ENCODE measurements at regions not wholly inside any gene's neighbourhood (a gene's known extent, or its start where the extent isn't known, plus 50 kb on each side); places are given as distances from the start of the nearest gene placed in this dataset.

DNA sequence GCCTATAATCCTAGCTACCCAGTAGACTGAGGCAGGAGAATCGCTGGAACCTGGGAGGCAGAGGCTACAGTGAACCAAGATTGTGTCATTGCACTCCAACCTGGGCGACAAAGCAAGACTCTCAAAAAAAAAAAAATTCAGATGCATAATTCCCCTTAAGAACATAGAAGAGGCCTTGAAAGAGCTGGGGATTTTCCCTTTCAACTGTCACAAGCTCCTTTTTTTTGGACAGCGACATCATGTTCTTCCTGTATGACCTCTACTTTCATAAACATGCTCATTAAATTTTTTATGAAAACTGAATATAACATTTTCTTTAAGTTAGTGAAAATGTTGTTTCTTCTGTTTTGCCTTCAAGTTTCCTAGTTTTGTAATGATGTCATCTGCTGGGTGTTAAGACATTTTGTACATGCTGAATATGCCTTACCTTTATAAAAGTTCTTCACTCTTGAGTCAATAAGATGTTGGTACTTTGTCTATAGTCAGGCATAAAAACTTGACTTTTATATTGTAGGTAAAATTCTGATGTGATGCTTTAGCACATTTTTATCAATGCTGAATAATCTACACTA is 76.0 kb downstream of the PTHLH start:
- TF ChIP-seq EZH2 (IDR thresholded peaks at IDR 0.05; ENCODE audit: low read length) = no peak
- TF ChIP-seq, protein P1, sequence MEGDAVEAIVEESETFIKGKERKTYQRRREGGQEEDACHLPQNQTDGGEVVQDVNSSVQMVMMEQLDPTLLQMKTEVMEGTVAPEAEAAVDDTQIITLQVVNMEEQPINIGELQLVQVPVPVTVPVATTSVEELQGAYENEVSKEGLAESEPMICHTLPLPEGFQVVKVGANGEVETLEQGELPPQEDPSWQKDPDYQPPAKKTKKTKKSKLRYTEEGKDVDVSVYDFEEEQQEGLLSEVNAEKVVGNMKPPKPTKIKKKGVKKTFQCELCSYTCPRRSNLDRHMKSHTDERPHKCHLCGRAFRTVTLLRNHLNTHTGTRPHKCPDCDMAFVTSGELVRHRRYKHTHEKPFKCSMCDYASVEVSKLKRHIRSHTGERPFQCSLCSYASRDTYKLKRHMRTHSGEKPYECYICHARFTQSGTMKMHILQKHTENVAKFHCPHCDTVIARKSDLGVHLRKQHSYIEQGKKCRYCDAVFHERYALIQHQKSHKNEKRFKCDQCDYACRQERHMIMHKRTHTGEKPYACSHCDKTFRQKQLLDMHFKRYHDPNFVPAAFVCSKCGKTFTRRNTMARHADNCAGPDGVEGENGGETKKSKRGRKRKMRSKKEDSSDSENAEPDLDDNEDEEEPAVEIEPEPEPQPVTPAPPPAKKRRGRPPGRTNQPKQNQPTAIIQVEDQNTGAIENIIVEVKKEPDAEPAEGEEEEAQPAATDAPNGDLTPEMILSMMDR (optimal IDR thresholded peaks at IDR 0.05 in 1 of 3, IDR thresholded peaks at IDR 0.05 in 1 of 3, conservative IDR thresholded peaks at IDR 0.05 in 1 of 3; ENCODE audit: extremely low read depth in 1 of 3, insufficient read depth in 2 of 3, low read length in 3 of 3) = no peak
